Esophagus squamous epithelium (tissue), 5 donors: ENCODE measurements at regions not wholly inside any gene's neighbourhood (a gene's known extent, or its start where the extent isn't known, plus 50 kb on each side); places are given as distances from the start of the nearest gene placed in this dataset.

Source experiments
- DNase-seq: peaks from one replicate; lab custom pipeline; 2025; lab: John Stamatoyannopoulos, UW
- H3K27ac ChIP-seq, 4 donors: fragments of 200-600 bp; sonication (generic); one replicate each; pipeline ENCODE4 v1.5.1; 2016 to 2019; ENCODE audit warnings: mild to moderate bottlenecking in 1 of 4
- H3K27me3 ChIP-seq, 4 donors: fragments of 200-600 bp; sonication (generic); 1 replicate in 3 of 4; 2 replicates in 1 of 4; pipeline versions ENCODE4 v1.5.1 to v1.6.0; 2017 to 2021; ENCODE audit warnings: antibody characterized with exemption in 1 of 4
- H3K36me3 ChIP-seq, 3 donors: fragments of 200-600 bp; sonication (generic); one replicate each; pipeline ENCODE4 v1.5.1; 2016 to 2019
- H3K4me1 ChIP-seq, 3 donors: fragments of 200-600 bp; sonication (generic); one replicate each; pipeline ENCODE4 v1.5.1; 2017 to 2019
- H3K4me3 ChIP-seq, 4 donors: fragments of 200-600 bp; sonication (generic); 1 replicate in 3 of 4; 2 replicates in 1 of 4; pipeline ENCODE4 v1.5.1; 2016 to 2019; ENCODE audit warnings: mild to moderate bottlenecking in 2 of 4, moderate library complexity in 1 of 4
- H3K9me3 ChIP-seq, 3 donors: fragments of 200-600 bp; sonication (generic); one replicate each; pipeline ENCODE4 v1.5.1; 2016 to 2019
- POLR2A ChIP-seq, 4 donors: fragments of 450-650 bp; IDR thresholded peaks; one replicate each; pipeline ENCODE4 v1.6.1; 2017; ENCODE audit warnings: antibody characterized with exemption in 4 of 4, mild to moderate bottlenecking in 4 of 4, moderate library complexity in 3 of 4
- WGBS, 2 donors: methylation state at CpG; one replicate each; pipeline ENCODE4 v1.1.5; 2018; 5-methylcytosine and 5-hydroxymethylcytosine counted together
- intact Hi-C: fragments of 100-400 bp; cut with DNase I; formaldehyde crosslinking; loops from one replicate; pipeline ENCODE4 v1.15.0; 2022
- TF ChIP-seq, protein P1 (sequence below), 6 experiments: fragments of 450-650 bp in 4 of 6; fragments of 200-600 bp in 2 of 6; sonication (generic) in 2 of 6; IDR thresholded peaks; one replicate each; pipeline ENCODE4 v1.5.1; 2016 to 2019; ENCODE audit warnings: antibody characterized with exemption in 6 of 6, mild to moderate bottlenecking in 4 of 6, moderate library complexity in 4 of 6
- donor health status: DM: yes; HTN: yes; CAD: no.

DNA sequence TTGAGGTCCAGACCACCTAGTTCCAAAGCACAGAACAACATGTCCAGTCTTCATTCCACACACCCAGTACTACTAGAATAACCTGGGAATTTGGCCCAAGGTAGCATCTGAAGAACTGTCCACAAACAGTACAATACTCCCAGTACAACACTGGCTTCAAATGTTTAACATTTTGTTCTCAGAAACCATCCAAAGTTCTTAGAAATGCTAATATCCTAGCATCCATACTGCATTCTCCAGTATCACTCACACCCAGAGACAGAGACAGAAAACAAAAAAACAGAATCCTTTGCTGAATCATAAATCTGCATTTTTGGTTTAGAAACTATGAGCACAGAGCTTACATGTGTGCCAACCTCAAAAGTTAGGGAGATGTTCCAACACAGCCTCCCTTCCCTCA, 490.8 kb downstream of the FOXO1 start:
- DNase-seq, result no peak
- no peaks in the 10 kb centered on the region for H3K36me3 ChIP-seq
- TF ChIP-seq, protein P1, sequence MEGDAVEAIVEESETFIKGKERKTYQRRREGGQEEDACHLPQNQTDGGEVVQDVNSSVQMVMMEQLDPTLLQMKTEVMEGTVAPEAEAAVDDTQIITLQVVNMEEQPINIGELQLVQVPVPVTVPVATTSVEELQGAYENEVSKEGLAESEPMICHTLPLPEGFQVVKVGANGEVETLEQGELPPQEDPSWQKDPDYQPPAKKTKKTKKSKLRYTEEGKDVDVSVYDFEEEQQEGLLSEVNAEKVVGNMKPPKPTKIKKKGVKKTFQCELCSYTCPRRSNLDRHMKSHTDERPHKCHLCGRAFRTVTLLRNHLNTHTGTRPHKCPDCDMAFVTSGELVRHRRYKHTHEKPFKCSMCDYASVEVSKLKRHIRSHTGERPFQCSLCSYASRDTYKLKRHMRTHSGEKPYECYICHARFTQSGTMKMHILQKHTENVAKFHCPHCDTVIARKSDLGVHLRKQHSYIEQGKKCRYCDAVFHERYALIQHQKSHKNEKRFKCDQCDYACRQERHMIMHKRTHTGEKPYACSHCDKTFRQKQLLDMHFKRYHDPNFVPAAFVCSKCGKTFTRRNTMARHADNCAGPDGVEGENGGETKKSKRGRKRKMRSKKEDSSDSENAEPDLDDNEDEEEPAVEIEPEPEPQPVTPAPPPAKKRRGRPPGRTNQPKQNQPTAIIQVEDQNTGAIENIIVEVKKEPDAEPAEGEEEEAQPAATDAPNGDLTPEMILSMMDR (IDR thresholded peaks at IDR 0.05), result no peak
- no peak for TF ChIP-seq POLR2A (IDR thresholded peaks at IDR 0.05)
- intact Hi-C loops, result no loop called here
- no peak overlapping the region for H3K4me3 ChIP-seq
- H3K4me1 ChIP-seq, result peaks cover 6 to 42% (median 7%) of the 10 kb centered on the region in 3 donors
- no peak overlapping the region for H3K27ac ChIP-seq
- no peaks in the 10 kb centered on the region for H3K9me3 ChIP-seq
- peaks cover 0 to 7% (median 0%) of the 10 kb centered on the region in 4 donors for H3K27me3 ChIP-seq

DNA sequence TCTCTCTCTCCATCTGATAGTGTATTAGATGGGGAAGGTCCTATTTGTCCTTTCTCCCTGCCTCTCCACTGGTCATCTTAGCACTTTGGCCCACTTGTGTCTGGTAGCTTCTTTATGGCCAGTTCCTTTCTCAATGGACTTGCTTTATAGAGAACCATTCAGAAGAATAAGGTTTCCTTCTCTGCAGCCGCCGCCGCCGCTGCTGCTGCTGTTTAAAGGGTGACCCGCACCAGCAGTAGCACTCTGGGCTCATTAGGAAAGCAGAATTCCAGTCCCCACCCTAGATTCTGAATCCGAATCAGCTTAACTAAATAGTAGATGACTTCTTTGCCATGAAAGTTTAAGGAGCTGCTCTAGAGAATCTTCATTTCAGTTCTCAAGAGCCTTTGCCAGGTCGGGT, 490.2 kb downstream of the FOXO1 start:
- WGBS, 2 donors, result 88 to 98% methylated on average over 3 to 7 of the region's 7 CpGs
- Histone ChIP-seq H3K36me3 (no peaks in the 10 kb centered on the region), H3K27me3 (peaks cover 0 to 7% (median 0%) of the 10 kb centered on the region in 4 donors), H3K4me3 (no peak overlapping the region), H3K9me3 (no peaks in the 10 kb centered on the region), H3K4me1 (peaks cover 6 to 38% (median 7%) of the 10 kb centered on the region in 3 donors), H3K27ac (no peak overlapping the region)
- intact Hi-C loops, result no loop called here
- no peak for TF ChIP-seq POLR2A (IDR thresholded peaks at IDR 0.05)
- TF ChIP-seq, protein P1 (IDR thresholded peaks at IDR 0.05), result no peak
- no peak for DNase-seq

DNA sequence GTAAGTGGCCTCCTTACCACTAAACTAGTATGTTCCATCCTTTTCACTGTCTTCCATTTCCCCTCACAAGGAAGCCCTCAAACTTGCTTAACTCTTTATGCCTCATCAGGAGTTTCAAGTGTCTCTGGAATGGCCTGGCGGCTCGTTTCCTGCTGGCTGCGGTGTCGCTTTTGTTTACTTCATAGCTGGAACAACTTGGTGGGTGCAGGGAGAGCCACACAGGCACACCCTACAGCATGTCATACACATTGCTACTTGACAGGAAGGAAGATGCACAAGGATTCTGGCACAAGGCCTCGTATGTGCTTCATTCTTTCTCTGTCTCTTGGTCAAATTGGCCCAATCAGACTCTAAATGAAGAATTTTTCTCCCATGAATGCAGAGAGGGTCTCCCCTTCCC, 488.3 kb downstream of the FOXO1 start:
- no peak for DNase-seq
- WGBS, 2 donors, result 62 to 71% methylated on average over 2 to 3 of the region's 5 CpGs
- intact Hi-C loops, result no loop called here
- TF ChIP-seq, protein P1 (IDR thresholded peaks at IDR 0.05), result no peak
- no peak for TF ChIP-seq POLR2A (IDR thresholded peaks at IDR 0.05)
- Histone ChIP-seq H3K4me3 (no peak overlapping the region), H3K27me3 (no peaks in the 10 kb centered on the region), H3K27ac (no peak overlapping the region), H3K36me3 (no peaks in the 10 kb centered on the region), H3K9me3 (no peaks in the 10 kb centered on the region), H3K4me1 (peaks cover 0 to 19% (median 0%) of the 10 kb centered on the region in 3 donors)

DNA sequence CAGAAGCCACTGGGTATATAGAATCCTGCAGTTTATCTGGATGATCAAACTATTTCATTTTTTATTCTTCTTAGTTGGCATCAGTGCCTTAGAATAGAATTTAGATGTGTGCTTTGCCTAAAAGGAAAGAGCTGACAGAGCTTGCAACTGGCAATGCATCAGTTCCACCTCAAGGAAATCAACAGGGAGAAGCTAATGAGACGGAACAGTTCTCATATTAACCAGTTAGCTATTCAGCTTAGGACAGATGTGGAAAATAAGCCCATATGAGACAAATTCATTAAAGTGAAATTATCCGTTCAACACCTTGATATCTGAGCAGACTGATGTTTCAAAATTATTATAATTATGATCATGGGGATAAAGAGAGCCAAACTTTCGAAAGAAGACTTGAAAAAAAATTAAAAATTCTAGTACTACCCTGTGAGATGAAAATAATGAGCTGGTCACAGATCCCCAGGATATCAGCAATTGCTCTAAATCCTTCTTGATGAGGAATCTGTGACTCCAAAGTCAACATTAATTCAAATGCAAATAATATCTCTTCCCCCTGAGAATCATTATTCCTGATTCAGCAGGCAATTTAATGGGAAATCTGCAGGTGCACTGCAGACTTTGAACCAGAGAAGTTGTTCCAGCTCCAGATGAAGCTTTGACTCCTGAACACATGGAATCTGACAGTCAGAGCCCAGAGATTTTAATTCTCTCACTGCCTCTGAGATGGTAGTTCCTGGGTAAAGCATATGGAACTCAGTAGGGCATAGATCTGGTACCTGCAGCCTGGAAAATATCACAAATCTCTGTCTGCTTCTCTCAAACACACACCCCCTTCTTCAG, 486.8 kb downstream of the FOXO1 start:
- intact Hi-C loops, result no loop called here
- Histone ChIP-seq H3K4me1 (peaks cover 0 to 12% (median 0%) of the 10 kb centered on the region in 3 donors), H3K36me3 (no peaks in the 10 kb centered on the region), H3K27me3 (no peaks in the 10 kb centered on the region), H3K27ac (no peak overlapping the region), H3K9me3 (no peaks in the 10 kb centered on the region), H3K4me3 (no peak overlapping the region)
- no peak for DNase-seq
- TF ChIP-seq POLR2A (IDR thresholded peaks at IDR 0.05), result no peak
- TF ChIP-seq, protein P1 (IDR thresholded peaks at IDR 0.05), result no peak
- 78 to 86% methylated on average over 3 of the region's 3 CpGs for WGBS, 2 donors

DNA sequence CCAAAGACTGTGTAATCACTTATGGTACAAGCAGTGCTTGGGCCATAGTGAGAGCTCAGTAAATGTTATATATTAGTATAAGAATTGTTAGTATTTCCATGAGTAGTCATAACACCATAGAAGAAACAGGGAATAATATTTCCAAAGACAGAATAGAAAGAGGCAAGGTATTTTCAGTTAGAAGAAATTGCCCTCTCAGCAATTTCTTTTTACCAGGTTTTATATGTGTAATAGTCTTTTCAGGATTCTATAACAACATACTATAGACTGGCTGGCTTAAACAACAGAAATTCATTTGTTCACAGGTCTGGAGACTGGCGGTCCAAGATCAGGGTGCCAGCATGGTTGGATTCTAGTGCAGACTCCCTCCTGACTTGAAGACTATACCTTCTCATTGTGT, 485.7 kb downstream of the FOXO1 start:
- Histone ChIP-seq H3K9me3 (no peaks in the 10 kb centered on the region), H3K4me1 (peaks cover 0 to 10% (median 0%) of the 10 kb centered on the region in 3 donors), H3K27me3 (no peaks in the 10 kb centered on the region), H3K36me3 (no peaks in the 10 kb centered on the region), H3K27ac (no peak overlapping the region), H3K4me3 (no peak overlapping the region)
- no peak for DNase-seq
- intact Hi-C loops, result no loop called here
- no peak for TF ChIP-seq POLR2A (IDR thresholded peaks at IDR 0.05)
- TF ChIP-seq, protein P1 (IDR thresholded peaks at IDR 0.05), result no peak
- WGBS, 2 donors, result 81 to 100% methylated on average over 1 of the region's 1 CpG
